ENCODE measurements at regions not wholly inside any gene's neighbourhood (a gene's known extent, or its start where the extent isn't known, plus 50 kb on each side); places are given as distances from the start of the nearest gene placed in this dataset.

GRCh38 chr1:30303387-30303786, 420.0 kb downstream of the MATN1 start:
- TF ChIP-seq, protein P1, sequence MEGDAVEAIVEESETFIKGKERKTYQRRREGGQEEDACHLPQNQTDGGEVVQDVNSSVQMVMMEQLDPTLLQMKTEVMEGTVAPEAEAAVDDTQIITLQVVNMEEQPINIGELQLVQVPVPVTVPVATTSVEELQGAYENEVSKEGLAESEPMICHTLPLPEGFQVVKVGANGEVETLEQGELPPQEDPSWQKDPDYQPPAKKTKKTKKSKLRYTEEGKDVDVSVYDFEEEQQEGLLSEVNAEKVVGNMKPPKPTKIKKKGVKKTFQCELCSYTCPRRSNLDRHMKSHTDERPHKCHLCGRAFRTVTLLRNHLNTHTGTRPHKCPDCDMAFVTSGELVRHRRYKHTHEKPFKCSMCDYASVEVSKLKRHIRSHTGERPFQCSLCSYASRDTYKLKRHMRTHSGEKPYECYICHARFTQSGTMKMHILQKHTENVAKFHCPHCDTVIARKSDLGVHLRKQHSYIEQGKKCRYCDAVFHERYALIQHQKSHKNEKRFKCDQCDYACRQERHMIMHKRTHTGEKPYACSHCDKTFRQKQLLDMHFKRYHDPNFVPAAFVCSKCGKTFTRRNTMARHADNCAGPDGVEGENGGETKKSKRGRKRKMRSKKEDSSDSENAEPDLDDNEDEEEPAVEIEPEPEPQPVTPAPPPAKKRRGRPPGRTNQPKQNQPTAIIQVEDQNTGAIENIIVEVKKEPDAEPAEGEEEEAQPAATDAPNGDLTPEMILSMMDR (IDR thresholded peaks at IDR 0.05; ENCODE audit: insufficient read depth, missing control alignments), result no peak
- no peak for FAIRE-seq
- no peak for DNase-seq (ENCODE audit: insufficient read length, low spot score)

DNA sequence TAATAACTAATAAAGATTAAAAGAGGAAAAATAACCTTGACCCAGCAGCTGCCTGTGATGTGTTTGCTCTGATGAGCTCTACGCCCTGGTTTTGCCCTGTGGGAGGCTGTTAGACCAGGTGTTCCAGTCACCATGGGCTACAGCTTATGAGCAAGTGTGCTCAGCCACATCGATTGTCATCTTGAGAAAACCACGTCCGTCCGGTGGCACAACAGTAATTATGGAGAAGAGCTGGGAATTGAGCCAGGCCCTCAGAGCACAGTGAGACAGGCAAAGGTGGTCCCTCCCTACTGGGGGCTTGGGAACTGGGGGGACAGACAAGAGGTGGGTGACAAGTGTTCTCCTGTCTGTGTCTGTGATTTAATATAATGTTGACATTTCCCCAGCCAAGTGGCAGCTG, 420.5 kb downstream of the MATN1 start:
- TF ChIP-seq, protein P1 (IDR thresholded peaks at IDR 0.05; ENCODE audit: insufficient read depth, missing control alignments), result no peak
- DNase-seq (ENCODE audit: insufficient read length, low spot score) (no peak), FAIRE-seq (no peak)

DNA sequence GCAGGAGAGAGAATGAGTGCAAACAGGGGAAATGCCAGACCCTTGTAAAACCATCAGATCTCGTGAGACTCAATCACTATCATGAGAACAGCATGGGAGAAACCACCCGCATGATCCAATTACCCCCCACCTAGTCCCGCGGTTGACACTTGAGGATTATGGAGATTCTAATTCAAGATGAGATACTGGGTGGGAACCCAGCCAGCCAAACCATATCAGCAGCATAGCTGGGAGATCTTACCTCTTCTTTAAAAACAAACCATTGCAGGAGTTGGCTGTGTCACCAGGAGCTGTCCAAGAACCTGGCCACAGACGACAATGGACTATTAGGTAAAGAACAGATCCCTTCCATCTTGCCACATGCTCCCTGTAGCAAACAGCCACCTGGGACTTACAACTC, 422.7 kb downstream of the MATN1 start:
- DNase-seq (ENCODE audit: insufficient read length, low spot score) (no peak), FAIRE-seq (no peak)
- TF ChIP-seq, protein P1 (IDR thresholded peaks at IDR 0.05; ENCODE audit: insufficient read depth, missing control alignments), result no peak

GRCh38 chr1:30299393-30299792, 424.0 kb downstream of the MATN1 start:
- no peak for DNase-seq (ENCODE audit: insufficient read length, low spot score)
- TF ChIP-seq, protein P1 (IDR thresholded peaks at IDR 0.05; ENCODE audit: insufficient read depth, missing control alignments), result no peak
- no peak for FAIRE-seq

DNA sequence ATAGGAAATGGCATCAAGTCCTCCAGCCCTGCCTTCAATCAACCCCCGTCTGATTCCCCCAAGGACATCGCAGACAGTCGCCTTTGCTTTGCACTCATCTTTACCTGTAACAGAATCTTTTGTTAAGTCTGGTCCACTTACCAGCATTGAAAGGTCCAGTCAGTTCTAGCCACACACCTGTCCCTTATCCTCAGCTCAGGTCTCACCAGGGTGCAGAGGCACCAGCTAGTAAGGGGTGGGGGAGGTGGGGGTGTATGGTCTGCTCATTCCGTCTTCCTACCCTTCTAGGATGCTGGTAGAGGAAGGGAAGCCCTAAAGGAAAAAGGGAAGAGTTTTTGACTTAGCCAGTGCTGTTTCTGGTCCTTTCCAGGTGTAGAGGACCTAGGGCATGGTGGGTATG, 427.7 kb downstream of the MATN1 start:
- DNase-seq (ENCODE audit: insufficient read length, low spot score) (no peak), FAIRE-seq (no peak)
- TF ChIP-seq, protein P1 (IDR thresholded peaks at IDR 0.05; ENCODE audit: insufficient read depth, missing control alignments), result no peak

- TF ChIP-seq, protein P1 (IDR thresholded peaks at IDR 0.05; ENCODE audit: insufficient read depth, missing control alignments), result no peak
- no peak for FAIRE-seq
- no peak for DNase-seq (ENCODE audit: insufficient read length, low spot score)
These were observed 428.1 kb downstream of the MATN1 start for GRCh38 chr1:30295266-30295665.

GRCh38 chr1:30294508-30294907, 428.9 kb downstream of the MATN1 start:
- TF ChIP-seq, protein P1 (IDR thresholded peaks at IDR 0.05; ENCODE audit: insufficient read depth, missing control alignments), result no peak
- FAIRE-seq, result no peak

More at GRCh38 chr1:30294508-30294907, 428.9 kb downstream of the MATN1 start:
- no peak for DNase-seq (ENCODE audit: insufficient read length, low spot score)

Data from D721Med (cell line).